Glutamatergic neuron (in vitro differentiated cells): ENCODE measurements at regions not wholly inside any gene's neighbourhood (a gene's known extent, or its start where the extent isn't known, plus 50 kb on each side); places are given as distances from the start of the nearest gene placed in this dataset.

Experiments
- DNase-seq: peaks from one replicate; pipeline ENCODE4 v3.0.0; 2022
- H3K27ac Mint-ChIP-seq: one replicate; pipeline ENCODE4 v1.8.0; 2020; ENCODE audit warnings: mild to moderate bottlenecking, mixed read lengths, inconsistent platforms; ENCODE audit not compliant: unreplicated experiment
- H3K27me3 Mint-ChIP-seq: one replicate; pipeline ENCODE4 v1.8.0; 2020; ENCODE audit warnings: mild to moderate bottlenecking, moderate library complexity, mixed read lengths, inconsistent platforms; ENCODE audit not compliant: unreplicated experiment
- H3K36me3 Mint-ChIP-seq: one replicate; pipeline ENCODE4 v1.8.0; 2020; ENCODE audit warnings: mild to moderate bottlenecking, mixed read lengths, inconsistent platforms; ENCODE audit not compliant: unreplicated experiment
- H3K4me1 Mint-ChIP-seq: one replicate; pipeline ENCODE4 v1.8.0; 2020; ENCODE audit warnings: mild to moderate bottlenecking, low read depth, mixed read lengths, inconsistent platforms; ENCODE audit not compliant: unreplicated experiment
- H3K4me3 Mint-ChIP-seq: one replicate; pipeline ENCODE4 v1.8.0; 2020; ENCODE audit warnings: mild to moderate bottlenecking, mixed read lengths, inconsistent platforms; ENCODE audit not compliant: unreplicated experiment
- H3K9me3 Mint-ChIP-seq: one replicate; pipeline ENCODE4 v1.8.0; 2020; ENCODE audit warnings: mild to moderate bottlenecking, moderate library complexity, mixed read lengths, inconsistent platforms; ENCODE audit not compliant: unreplicated experiment
- CTCF ChIP-seq: fragments of 200-600 bp; sonication (generic); IDR thresholded peaks from one replicate; pipeline ENCODE4 v1.5.0; 2021; ENCODE audit not compliant: partially characterized antibody, unreplicated experiment

GRCh38 chr5:110908848-110909247 lies 162.7 kb upstream of the TSLP start:
- no peak overlapping the region for H3K4me3 Mint-ChIP-seq
- no peaks in the 10 kb centered on the region for H3K36me3 Mint-ChIP-seq
- no peak for DNase-seq
- no peak for TF ChIP-seq CTCF
- H3K27me3 Mint-ChIP-seq: no peaks in the 10 kb centered on the region
- H3K27ac Mint-ChIP-seq: no peak overlapping the region
- H3K4me1 Mint-ChIP-seq: no peaks in the 10 kb centered on the region
- H3K9me3 Mint-ChIP-seq: no peaks in the 10 kb centered on the region

GRCh38 chr5:110909415-110909814 lies 162.1 kb upstream of the TSLP start:
- Mint-ChIP-seq H3K27me3 (no peaks in the 10 kb centered on the region), H3K36me3 (no peaks in the 10 kb centered on the region), H3K27ac (no peak overlapping the region), H3K4me3 (no peak overlapping the region), H3K9me3 (no peaks in the 10 kb centered on the region), H3K4me1 (no peaks in the 10 kb centered on the region)
- TF ChIP-seq CTCF: no peak
- no peak for DNase-seq

GRCh38 chr5:110909950-110910349 lies 161.6 kb upstream of the TSLP start:
- H3K9me3 Mint-ChIP-seq: no peaks in the 10 kb centered on the region
- TF ChIP-seq CTCF: no peak
- H3K36me3 Mint-ChIP-seq: no peaks in the 10 kb centered on the region
- no peaks in the 10 kb centered on the region for H3K27me3 Mint-ChIP-seq
- H3K4me3 Mint-ChIP-seq: no peak overlapping the region
- no peaks in the 10 kb centered on the region for H3K4me1 Mint-ChIP-seq
- H3K27ac Mint-ChIP-seq: no peak overlapping the region
- DNase-seq: no peak

GRCh38 chr5:110913221-110913620 lies 158.3 kb upstream of the TSLP start:
- H3K27me3 Mint-ChIP-seq: no peaks in the 10 kb centered on the region
- H3K4me1 Mint-ChIP-seq: peaks cover 2% of the 10 kb centered on the region
- DNase-seq: no peak
- no peak overlapping the region for H3K4me3 Mint-ChIP-seq
- no peak for TF ChIP-seq CTCF
- no peaks in the 10 kb centered on the region for H3K36me3 Mint-ChIP-seq
- no peak overlapping the region for H3K27ac Mint-ChIP-seq
- no peaks in the 10 kb centered on the region for H3K9me3 Mint-ChIP-seq

GRCh38 chr5:110916381-110917049 lies 155.0 kb upstream of the TSLP start:
- no peak overlapping the region for H3K4me3 Mint-ChIP-seq
- DNase-seq: no peak
- H3K27me3 Mint-ChIP-seq: no peaks in the 10 kb centered on the region
- no peaks in the 10 kb centered on the region for H3K9me3 Mint-ChIP-seq
- no peaks in the 10 kb centered on the region for H3K36me3 Mint-ChIP-seq
- H3K4me1 Mint-ChIP-seq: peaks cover 9% of the 10 kb centered on the region
- no peak for TF ChIP-seq CTCF
- no peak overlapping the region for H3K27ac Mint-ChIP-seq
